A673 (cell line): ENCODE measurements at regions not wholly inside any gene's neighbourhood (a gene's known extent, or its start where the extent isn't known, plus 50 kb on each side); places are given as distances from the start of the nearest gene placed in this dataset.

Experiments
- BruUV-seq: library from RNA; stranded (reverse); fragments of 400-500 nt; replicated peaks from 2 replicates; lab custom pipeline; 2021; lab: Mats Ljungman, UMichigan
- CTCF ChIA-PET: fragments of 300-600 bp; sonication (Branson Sonifier 250); formaldehyde crosslinking; loops from one replicate; lab custom pipeline; 2022; ENCODE audit warnings: antibody characterized with exemption; lab: Charles Lee
- POLR2A ChIA-PET: fragments of 300-600 bp; sonication (Branson Sonifier 250); formaldehyde crosslinking; loops from one replicate; lab custom pipeline; 2022; ENCODE audit warnings: antibody characterized with exemption; ENCODE audit not compliant: low non-redundant PET; lab: Charles Lee
- DNase-seq: peaks from one replicate; pipeline ENCODE4 v3.0.0-alpha.2; 2015; ENCODE audit warnings: low spot score
- H3K27ac ChIP-seq: fragments of 200-600 bp; sonication (generic); 2 replicates; pipeline ENCODE4 v1.5.1; 2016; ENCODE audit warnings: mixed run types, low read depth, mild to moderate bottlenecking, mixed read lengths, antibody characterized with exemption, low read length; ENCODE audit not compliant: poor library complexity, severe bottlenecking
- H3K27me3 ChIP-seq: fragments of 200-600 bp; sonication (generic); replicated peaks from 2 replicates; pipeline ENCODE4 v1.6.1; 2017; ENCODE audit warnings: mixed run types, low read depth, mild to moderate bottlenecking, mixed read lengths, antibody characterized with exemption, low read length; ENCODE audit not compliant: insufficient read depth, poor library complexity
- H3K36me3 ChIP-seq: fragments of 200-600 bp; sonication (generic); 2 replicates; pipeline ENCODE4 v1.6.1; 2016; ENCODE audit warnings: mixed run types, mild to moderate bottlenecking, mixed read lengths, antibody characterized with exemption, low read length; ENCODE audit not compliant: insufficient read depth, poor library complexity, severe bottlenecking
- H3K4me1 ChIP-seq: fragments of 200-600 bp; sonication (generic); 2 replicates; pipeline ENCODE4 v1.6.1; 2017; ENCODE audit warnings: mixed run types, mild to moderate bottlenecking, mixed read lengths, antibody characterized with exemption, low read length; ENCODE audit not compliant: insufficient read depth, poor library complexity, severe bottlenecking
- H3K4me3 ChIP-seq: fragments of 200-600 bp; sonication (generic); 2 replicates; pipeline ENCODE4 v1.5.1; 2016; ENCODE audit warnings: low read depth, mixed run types, mild to moderate bottlenecking, mixed read lengths, low read length; ENCODE audit not compliant: poor library complexity, severe bottlenecking
- H3K9me3 ChIP-seq: fragments of 200-600 bp; sonication (generic); 2 replicates; pipeline ENCODE4 v1.6.1; 2016; ENCODE audit warnings: mixed run types, low read depth, mild to moderate bottlenecking, mixed read lengths, antibody characterized with exemption, low read length; ENCODE audit not compliant: poor library complexity, severe bottlenecking
- EZH2 ChIP-seq: fragments of 200-600 bp; sonication (generic); IDR thresholded peaks from 2 replicates; pipeline ENCODE4 v1.6.1; 2017; ENCODE audit warnings: borderline replicate concordance, low read depth, mild to moderate bottlenecking, mixed read lengths, antibody characterized with exemption, low read length; ENCODE audit not compliant: poor library complexity, severe bottlenecking
- intact Hi-C: fragments of 100-400 bp; cut with micrococcal nuclease; formaldehyde crosslinking; loops from one replicate; pipeline ENCODE4 v1.10.0; 2022; ENCODE audit not compliant: unreplicated experiment
- TF ChIP-seq, protein P1 (sequence below): fragments of 300-800, 200-600 bp; sonication (generic); conservative IDR thresholded peaks from 2 replicates; pipeline ENCODE4 v1.5.1; 2017; ENCODE audit warnings: low read depth, mild to moderate bottlenecking, antibody characterized with exemption, low read length, moderate library complexity, mixed read lengths

DNA sequence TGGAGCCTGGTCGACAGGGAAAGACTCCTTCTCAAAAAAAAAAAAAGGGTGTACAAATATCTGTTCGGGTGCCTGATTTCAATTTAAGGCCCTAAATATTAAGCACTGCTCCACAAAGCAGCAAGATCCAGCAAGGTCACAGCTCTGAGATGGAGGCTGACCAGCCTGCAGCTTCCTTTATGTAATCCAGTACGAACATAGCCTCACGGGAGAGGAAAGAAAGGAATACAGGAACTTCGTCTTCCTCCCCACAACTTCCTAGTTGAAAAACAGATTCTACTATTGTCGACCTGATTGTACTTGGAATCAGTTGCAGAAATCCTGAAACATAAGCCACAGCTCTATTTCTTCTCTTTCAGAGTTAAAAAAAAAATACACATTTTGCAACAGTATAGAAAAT, 53.5 kb upstream of the TBC1D9 start:
- Histone ChIP-seq H3K9me3 (no peaks in the 10 kb centered on the region), H3K4me1 (no peaks in the 10 kb centered on the region), H3K4me3 (no peak overlapping the region), H3K27me3 (no peaks in the 10 kb centered on the region), H3K27ac (no peak overlapping the region), H3K36me3 (no peaks in the 10 kb centered on the region)
- POLR2A ChIA-PET, result no interaction called here
- DNase-seq, result no peak
- BruUV-seq, result no TSS peak
- TF ChIP-seq, protein P1, sequence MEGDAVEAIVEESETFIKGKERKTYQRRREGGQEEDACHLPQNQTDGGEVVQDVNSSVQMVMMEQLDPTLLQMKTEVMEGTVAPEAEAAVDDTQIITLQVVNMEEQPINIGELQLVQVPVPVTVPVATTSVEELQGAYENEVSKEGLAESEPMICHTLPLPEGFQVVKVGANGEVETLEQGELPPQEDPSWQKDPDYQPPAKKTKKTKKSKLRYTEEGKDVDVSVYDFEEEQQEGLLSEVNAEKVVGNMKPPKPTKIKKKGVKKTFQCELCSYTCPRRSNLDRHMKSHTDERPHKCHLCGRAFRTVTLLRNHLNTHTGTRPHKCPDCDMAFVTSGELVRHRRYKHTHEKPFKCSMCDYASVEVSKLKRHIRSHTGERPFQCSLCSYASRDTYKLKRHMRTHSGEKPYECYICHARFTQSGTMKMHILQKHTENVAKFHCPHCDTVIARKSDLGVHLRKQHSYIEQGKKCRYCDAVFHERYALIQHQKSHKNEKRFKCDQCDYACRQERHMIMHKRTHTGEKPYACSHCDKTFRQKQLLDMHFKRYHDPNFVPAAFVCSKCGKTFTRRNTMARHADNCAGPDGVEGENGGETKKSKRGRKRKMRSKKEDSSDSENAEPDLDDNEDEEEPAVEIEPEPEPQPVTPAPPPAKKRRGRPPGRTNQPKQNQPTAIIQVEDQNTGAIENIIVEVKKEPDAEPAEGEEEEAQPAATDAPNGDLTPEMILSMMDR, result no peak
- TF ChIP-seq EZH2, result no peak
- intact Hi-C loops, result no loop called here
- CTCF ChIA-PET, result no interaction called here

GRCh38 chr4:140808256-140808655, 52.1 kb upstream of the TBC1D9 start:
- ChIA-PET POLR2A (no interaction called here), CTCF (interaction anchor here (0.6 kb wide), 1 partner anchor 473 kb away, joined by 3 read pairs; no protein-coding TSS in a partner anchor)
- H3K27ac ChIP-seq, result no peak overlapping the region
- BruUV-seq, result no TSS peak
- no peaks in the 10 kb centered on the region for H3K4me1 ChIP-seq
- DNase-seq, result no peak
- TF ChIP-seq EZH2, result no peak
- TF ChIP-seq, protein P1, result no peak
- H3K27me3 ChIP-seq, result no peaks in the 10 kb centered on the region
- no peak overlapping the region for H3K4me3 ChIP-seq
- intact Hi-C loops, result no loop called here
- no peaks in the 10 kb centered on the region for H3K36me3 ChIP-seq
- no peaks in the 10 kb centered on the region for H3K9me3 ChIP-seq

DNA sequence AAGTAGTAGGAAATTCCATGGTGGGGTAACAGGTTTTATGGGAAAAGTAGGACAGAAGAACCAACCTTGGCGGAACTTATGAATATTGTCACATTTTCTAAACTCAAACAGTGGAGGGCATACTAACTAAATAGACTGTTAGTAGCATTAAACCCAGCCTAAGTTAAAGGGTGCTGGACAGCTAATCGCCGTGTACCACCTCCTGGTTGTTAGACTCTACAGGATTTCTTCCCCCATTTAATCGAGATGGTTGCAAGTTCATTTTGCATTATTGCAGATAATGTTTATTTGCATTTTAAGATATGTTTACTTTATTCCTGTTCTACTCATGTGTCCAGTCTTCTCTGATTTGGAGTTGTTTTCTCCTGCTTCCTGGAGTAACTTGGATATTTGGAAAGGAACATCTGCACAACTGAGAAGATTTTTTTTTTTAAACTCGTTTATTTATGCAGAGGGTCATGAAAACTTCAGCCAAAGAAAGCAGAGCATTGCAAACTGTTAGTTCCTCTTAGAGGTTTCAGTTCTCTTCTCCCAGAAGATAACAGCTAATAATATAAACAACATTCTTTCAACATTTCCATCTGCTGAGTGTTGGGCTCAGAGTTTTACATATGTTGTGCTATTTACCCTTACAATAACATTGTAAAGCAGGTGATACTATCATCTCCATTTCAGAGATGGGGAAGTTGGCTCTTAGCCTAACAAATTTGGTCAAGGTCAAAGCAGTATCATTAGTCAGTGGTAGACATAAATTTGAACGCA, 51.5 kb upstream of the TBC1D9 start:
- BruUV-seq, result no TSS peak
- Histone ChIP-seq H3K36me3 (no peaks in the 10 kb centered on the region), H3K27me3 (no peaks in the 10 kb centered on the region), H3K4me3 (no peak overlapping the region), H3K4me1 (no peaks in the 10 kb centered on the region), H3K9me3 (no peaks in the 10 kb centered on the region), H3K27ac (no peak overlapping the region)
- no peak for DNase-seq
- ChIA-PET CTCF (interaction anchor here (0.6 kb wide), 1 partner anchor 472 kb away, joined by 3 read pairs; no protein-coding TSS in a partner anchor), POLR2A (no interaction called here)
- intact Hi-C loops, result no loop called here
- TF ChIP-seq, protein P1, result no peak
- TF ChIP-seq EZH2, result no peak
